BLaER1 treated with 17β-estradiol and CSF1 and Interleukin-3, amounts not matched to agents 10 nM and 100 nM (cell line): ENCODE measurements at regions not wholly inside any gene's neighbourhood (a gene's known extent, or its start where the extent isn't known, plus 50 kb on each side); places are given as distances from the start of the nearest gene placed in this dataset.
"Not testable (repeated sequence)": the region's sequence is repeated elsewhere in the genome, so short reads cannot be mapped to it uniquely, and the experiment has no call there.

ENCODE experiments used
- H3K27ac ChIP-seq, 11 experiments: shearing (Covaris generic); formaldehyde crosslinking; 2 replicates each; pipeline ENCODE4 v1.8.1; 2022
- H3K27me3 ChIP-seq, 11 experiments: shearing (Covaris generic); formaldehyde crosslinking; 2 replicates each; pipeline ENCODE4 v1.8.1; 2022
- H3K36me3 ChIP-seq, 11 experiments: shearing (Covaris generic); formaldehyde crosslinking; 2 replicates each; pipeline ENCODE4 v1.8.1; 2022
- H3K4me1 ChIP-seq, 10 experiments: shearing (Covaris generic); formaldehyde crosslinking; 2 replicates each; pipeline ENCODE4 v1.8.1; 2022
- H3K4me2 ChIP-seq, 11 experiments: shearing (Covaris generic); formaldehyde crosslinking; 2 replicates each; pipeline ENCODE4 v1.8.1; 2022
- H3K4me3 ChIP-seq, 10 experiments: shearing (Covaris generic); formaldehyde crosslinking; 2 replicates each; pipeline ENCODE4 v1.8.1; 2022
- H3K9ac ChIP-seq, 11 experiments: shearing (Covaris generic); formaldehyde crosslinking; 2 replicates each; pipeline ENCODE4 v1.8.1; 2022
- H3K9me3 ChIP-seq, 11 experiments: shearing (Covaris generic); formaldehyde crosslinking; replicated peaks in 1 of 11; 2 replicates each; pipeline ENCODE4 v1.8.1; 2022
- H4K20me1 ChIP-seq, 11 experiments: shearing (Covaris generic); formaldehyde crosslinking; 2 replicates each; pipeline ENCODE4 v1.8.1; 2022
- Cebpa-rat ChIP-seq, 11 experiments: shearing (Covaris generic); IDR thresholded peaks; 2 replicates each; pipeline ENCODE4 v1.8.1; 2022

DNA sequence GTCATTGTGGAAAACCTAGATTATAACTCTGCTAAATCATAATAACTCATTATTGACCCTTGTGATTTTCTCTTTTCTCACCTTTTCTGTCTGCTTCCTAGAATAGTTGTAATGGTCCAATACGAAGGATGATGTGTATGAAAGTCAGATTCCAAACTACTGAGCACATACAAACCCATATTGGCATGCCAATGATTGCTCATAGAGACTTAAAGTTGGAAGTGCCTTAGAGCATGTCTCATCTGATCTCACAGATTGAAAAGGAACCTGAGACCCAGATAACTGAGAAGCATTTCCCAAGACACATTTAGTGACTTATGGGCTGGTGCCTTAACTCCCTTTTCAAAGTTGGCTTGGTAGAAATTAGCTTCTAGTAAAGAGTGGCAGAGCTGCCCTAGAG, 594.3 kb downstream of the REEP3 start:
- peaks cover 5 to 17% (median 15%) of the 10 kb centered on the region in 10 experiments; a peak in 11 of 20 replicates for H3K4me1 ChIP-seq
- H3K9ac ChIP-seq = no peak overlapping the region
- H4K20me1 ChIP-seq = no peaks in the 10 kb centered on the region
- H3K27ac ChIP-seq = no peak overlapping the region
- no peak overlapping the region for H3K4me2 ChIP-seq
- H3K36me3 ChIP-seq = no peaks in the 10 kb centered on the region
- TF ChIP-seq Cebpa-rat (IDR thresholded peaks at IDR 0.05) = no peak
- no peaks in the 10 kb centered on the region for H3K27me3 ChIP-seq
- no peaks in the 10 kb centered on the region; a peak in 1 of 22 replicates for H3K9me3 ChIP-seq
- no peak overlapping the region for H3K4me3 ChIP-seq

DNA sequence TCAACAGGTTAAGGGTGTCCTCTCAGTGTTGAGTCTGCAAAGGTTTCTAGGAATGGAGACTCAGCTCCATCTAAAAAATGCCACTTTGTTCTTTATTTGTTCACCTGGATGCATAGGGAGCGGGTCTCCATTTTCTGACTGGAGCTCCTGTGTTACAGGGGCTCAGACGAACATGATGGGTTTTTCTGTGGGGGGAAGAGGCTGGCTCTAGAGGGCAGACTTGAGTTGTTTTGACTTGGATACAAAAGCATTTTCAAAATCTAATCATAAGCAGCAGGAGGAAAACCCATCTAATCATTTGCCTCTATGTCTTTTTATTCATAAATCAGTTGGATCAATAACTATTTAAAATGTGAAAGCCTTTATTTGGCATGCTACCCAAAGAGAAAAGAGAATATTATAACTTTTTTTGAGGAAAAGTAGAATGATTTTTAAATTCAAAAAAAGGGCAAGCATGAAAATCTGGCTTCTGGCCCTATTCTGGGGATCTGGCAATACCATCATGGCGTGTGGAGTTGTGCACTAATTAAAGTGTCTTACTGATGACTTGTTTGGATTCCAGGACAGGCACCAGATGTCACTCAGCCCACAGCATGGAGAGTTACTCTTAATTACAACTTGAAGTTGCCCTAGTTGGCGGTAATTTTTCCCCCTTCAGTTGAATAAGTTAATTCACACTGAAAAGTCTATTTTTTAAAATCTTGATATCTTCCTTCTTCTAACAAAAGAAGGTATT, 594.9 kb downstream of the REEP3 start:
- no peak overlapping the region for H3K4me3 ChIP-seq
- no peak for TF ChIP-seq Cebpa-rat (IDR thresholded peaks at IDR 0.05)

DNA sequence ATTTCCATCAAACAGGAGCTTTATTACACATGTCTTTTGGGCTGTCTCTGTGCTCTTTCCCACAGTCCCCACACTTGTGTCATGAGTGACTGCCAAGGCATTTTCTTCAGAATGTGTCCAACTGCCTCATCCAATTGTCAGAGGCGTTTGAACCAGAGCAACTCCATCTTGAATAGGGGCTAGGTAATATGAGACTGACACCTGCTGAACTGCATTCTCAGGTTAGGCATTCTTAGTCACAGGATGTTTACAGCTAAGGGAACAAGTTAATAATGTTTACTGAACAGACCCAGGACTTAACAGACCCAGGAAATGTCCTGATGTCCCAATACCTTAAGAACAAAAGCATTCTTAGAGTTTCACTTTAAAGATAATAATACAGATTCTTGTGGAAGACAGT, 595.5 kb downstream of the REEP3 start:
- H3K4me2 ChIP-seq = no peak overlapping the region
- no peaks in the 10 kb centered on the region for H4K20me1 ChIP-seq
- TF ChIP-seq Cebpa-rat (IDR thresholded peaks at IDR 0.05) = no peak
- H3K4me1 ChIP-seq = peaks cover 5 to 17% (median 15%) of the 10 kb centered on the region in 10 experiments; a peak in 11 of 20 replicates
- no peaks in the 10 kb centered on the region for H3K27me3 ChIP-seq
- no peak overlapping the region for H3K9ac ChIP-seq
- H3K27ac ChIP-seq = no peak overlapping the region
- no peaks in the 10 kb centered on the region for H3K36me3 ChIP-seq
- H3K4me3 ChIP-seq = no peak overlapping the region
- no peaks in the 10 kb centered on the region; a peak in 1 of 22 replicates for H3K9me3 ChIP-seq

More for the DNA sequence above, 594.9 kb downstream of the REEP3 start:
- H3K4me1 ChIP-seq = peaks cover 5 to 17% (median 15%) of the 10 kb centered on the region in 10 experiments; a peak in 11 of 20 replicates
- no peaks in the 10 kb centered on the region; a peak in 1 of 22 replicates for H3K9me3 ChIP-seq
- no peaks in the 10 kb centered on the region for H3K36me3 ChIP-seq
- no peaks in the 10 kb centered on the region for H3K27me3 ChIP-seq
- H3K27ac ChIP-seq = no peak overlapping the region
- no peak overlapping the region for H3K9ac ChIP-seq
- H3K4me2 ChIP-seq = no peak overlapping the region
- no peaks in the 10 kb centered on the region for H4K20me1 ChIP-seq

DNA sequence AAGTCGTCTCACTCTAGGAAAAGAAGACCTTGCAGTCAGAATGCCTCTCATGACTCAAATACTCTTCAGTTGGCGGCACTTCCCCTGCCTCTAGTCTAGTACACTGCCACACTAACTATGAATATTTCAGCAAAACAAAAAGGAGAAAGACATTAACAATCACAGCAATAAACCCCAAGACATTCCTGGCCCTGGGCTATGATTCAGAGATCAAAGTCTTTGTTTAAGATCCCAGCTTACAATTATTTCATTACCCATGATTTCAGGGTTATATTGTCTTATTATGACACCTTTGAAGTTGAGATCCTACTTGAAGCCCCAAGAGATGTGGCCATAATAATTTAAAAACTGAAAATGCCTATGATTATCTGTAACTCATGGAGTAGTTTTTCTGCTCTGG, 597.5 kb downstream of the REEP3 start:
- no peak overlapping the region for H3K4me2 ChIP-seq
- H3K36me3 ChIP-seq = no peaks in the 10 kb centered on the region
- peaks cover 0 to 4% (median 4%) of the 10 kb centered on the region in 10 experiments; a peak in 6 of 20 replicates for H3K4me1 ChIP-seq
- H3K27me3 ChIP-seq = no peaks in the 10 kb centered on the region
- no peak overlapping the region for H3K9ac ChIP-seq
- H4K20me1 ChIP-seq = no peaks in the 10 kb centered on the region
- no peak for TF ChIP-seq Cebpa-rat (IDR thresholded peaks at IDR 0.05)
- H3K9me3 ChIP-seq = no peaks in the 10 kb centered on the region; a peak in 1 of 22 replicates
- H3K27ac ChIP-seq = no peak overlapping the region
- H3K4me3 ChIP-seq = no peak overlapping the region

DNA sequence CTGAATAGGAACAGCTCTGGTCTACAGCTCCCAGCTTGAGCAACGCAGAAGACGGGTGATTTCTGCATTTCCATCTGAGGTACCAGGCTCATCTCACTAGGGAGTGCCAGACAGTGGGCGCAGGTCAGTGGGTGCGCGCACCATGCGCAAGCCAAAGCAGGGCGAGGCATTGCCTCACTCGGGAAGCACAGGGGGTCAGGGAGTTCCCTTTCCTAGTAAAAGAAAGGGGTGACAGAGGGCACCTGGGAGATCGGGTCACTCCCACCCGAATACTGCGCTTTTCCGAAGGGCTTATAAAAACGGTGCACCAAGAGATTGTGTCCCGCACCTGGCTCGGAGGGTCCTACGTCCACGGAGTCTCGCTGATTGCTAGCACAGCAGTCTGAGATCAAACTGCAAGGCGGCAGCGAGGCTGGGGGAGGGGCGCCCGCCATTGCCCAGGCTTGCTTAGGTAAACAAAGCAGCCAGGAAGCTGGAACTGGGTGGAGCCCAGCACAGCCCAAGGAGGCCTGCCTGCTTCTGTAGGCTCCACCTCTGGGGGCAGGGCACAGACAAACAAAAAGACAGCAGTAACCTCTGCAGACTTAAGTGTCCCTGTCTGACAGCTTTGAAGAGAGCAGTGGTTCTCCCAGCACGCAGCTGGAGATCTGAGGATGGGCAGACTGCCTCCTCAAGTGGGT, 599.2 kb downstream of the REEP3 start:
- not testable (repeated sequence) for H4K20me1 ChIP-seq, H3K9ac ChIP-seq, H3K4me1 ChIP-seq, H3K4me3 ChIP-seq, H3K27ac ChIP-seq, H3K4me2 ChIP-seq, H3K9me3 ChIP-seq, H3K27me3 ChIP-seq, H3K36me3 ChIP-seq

DNA sequence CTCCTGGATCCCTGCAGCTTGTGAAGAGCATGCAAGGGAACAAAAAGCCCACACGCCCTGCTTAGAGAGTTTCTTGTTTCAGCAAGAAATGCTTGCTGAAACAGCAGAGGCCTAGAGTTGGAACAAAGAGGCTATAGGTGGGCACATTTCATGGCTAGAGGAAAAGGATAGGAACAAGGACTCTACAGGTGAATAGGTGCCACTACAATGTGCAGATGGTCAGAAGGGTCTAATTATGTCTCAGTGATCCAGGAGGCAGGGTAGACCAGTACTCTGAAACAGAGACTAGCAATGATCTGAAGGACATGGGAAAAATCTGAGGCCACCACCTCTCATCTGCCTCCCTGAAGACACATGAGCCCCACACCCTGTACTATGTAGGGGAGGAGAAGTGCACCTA, 609.0 kb downstream of the REEP3 start:
- Histone ChIP-seq H3K4me1 (no peaks in the 10 kb centered on the region), H3K27ac (no peak overlapping the region)
- no peak for TF ChIP-seq Cebpa-rat (IDR thresholded peaks at IDR 0.05)

DNA sequence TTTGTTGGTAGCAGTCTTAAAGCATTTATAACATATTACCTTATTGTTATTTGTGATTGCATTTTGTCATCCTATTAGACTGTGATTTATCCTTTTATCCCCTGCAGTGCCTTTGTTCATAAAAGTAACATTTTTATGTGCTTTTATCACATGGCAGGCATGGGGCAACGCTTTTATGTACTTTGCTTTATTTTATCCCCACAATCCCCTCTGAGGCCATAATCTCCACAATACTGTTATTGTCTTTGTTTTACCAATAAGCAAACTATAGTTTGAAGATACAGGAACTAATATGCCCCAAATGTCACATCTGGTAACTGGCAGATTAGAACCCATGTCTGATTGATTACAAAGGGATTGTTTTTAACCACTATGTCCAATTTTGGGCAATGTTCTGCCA, 613.5 kb downstream of the REEP3 start:
- H3K4me1 ChIP-seq = no peaks in the 10 kb centered on the region
- no peak overlapping the region for H3K27ac ChIP-seq
- H3K9ac ChIP-seq = no peak overlapping the region
- H4K20me1 ChIP-seq = no peaks in the 10 kb centered on the region
- H3K27me3 ChIP-seq = no peaks in the 10 kb centered on the region
- TF ChIP-seq Cebpa-rat (IDR thresholded peaks at IDR 0.05) = no peak
- no peak overlapping the region for H3K4me3 ChIP-seq
- no peak overlapping the region for H3K4me2 ChIP-seq
- no peaks in the 10 kb centered on the region for H3K9me3 ChIP-seq
- no peaks in the 10 kb centered on the region for H3K36me3 ChIP-seq

More for the DNA sequence above, 609.0 kb downstream of the REEP3 start:
- H3K4me2 ChIP-seq = no peak overlapping the region
- H4K20me1 ChIP-seq = no peaks in the 10 kb centered on the region
- no peaks in the 10 kb centered on the region for H3K9me3 ChIP-seq
- no peaks in the 10 kb centered on the region for H3K27me3 ChIP-seq
- H3K4me3 ChIP-seq = no peak overlapping the region
- no peaks in the 10 kb centered on the region for H3K36me3 ChIP-seq
- no peak overlapping the region for H3K9ac ChIP-seq

DNA sequence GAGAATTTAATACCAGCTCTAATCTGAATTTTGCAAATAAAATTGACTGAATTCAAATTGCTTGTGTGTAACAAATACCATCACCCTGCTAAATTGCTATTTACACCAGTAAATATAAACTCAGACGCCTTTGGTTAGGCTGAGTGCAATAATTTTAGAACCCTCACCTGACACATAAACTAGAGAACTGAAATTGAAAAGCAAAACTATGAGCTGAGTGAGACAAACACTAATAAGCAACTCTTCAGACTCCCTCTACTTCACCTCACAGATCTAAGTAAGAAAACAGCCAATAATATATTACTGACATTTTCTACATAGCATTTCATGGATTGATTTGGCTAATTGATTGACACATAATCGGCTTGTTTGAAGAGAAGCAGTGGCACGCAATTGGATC, 621.2 kb downstream of the REEP3 start:
- no peaks in the 10 kb centered on the region for H4K20me1 ChIP-seq

DNA sequence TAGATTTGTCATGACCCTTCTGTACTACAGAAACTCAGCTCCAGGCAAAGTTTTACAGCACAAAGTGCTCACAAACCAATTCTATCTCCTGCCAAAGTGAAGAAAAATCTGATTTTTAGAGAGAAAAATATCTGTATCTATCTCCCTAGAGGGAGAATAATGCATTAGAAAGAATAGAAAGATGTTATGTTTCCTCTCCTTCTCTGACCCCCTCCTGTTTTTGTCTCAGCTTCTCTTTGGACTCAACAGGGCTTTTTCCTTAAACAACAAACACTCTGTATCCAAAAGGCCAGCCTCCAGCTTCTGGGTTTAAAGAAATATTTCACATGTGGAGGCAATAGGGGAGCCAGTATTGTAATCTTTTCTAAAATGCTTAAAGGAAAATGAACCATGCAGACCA, 627.4 kb downstream of the REEP3 start:
- H4K20me1 ChIP-seq = no peaks in the 10 kb centered on the region
- TF ChIP-seq Cebpa-rat (IDR thresholded peaks at IDR 0.05) = no peak
- H3K27me3 ChIP-seq = no peaks in the 10 kb centered on the region
- no peaks in the 10 kb centered on the region for H3K36me3 ChIP-seq
- no peak overlapping the region for H3K27ac ChIP-seq
- H3K4me3 ChIP-seq = no peak overlapping the region
- H3K4me1 ChIP-seq = no peaks in the 10 kb centered on the region
- H3K9me3 ChIP-seq = no peaks in the 10 kb centered on the region
- no peak overlapping the region for H3K9ac ChIP-seq
- no peak overlapping the region for H3K4me2 ChIP-seq

More for the DNA sequence above, 621.2 kb downstream of the REEP3 start:
- H3K36me3 ChIP-seq = no peaks in the 10 kb centered on the region
- H3K27me3 ChIP-seq = no peaks in the 10 kb centered on the region
- H3K9me3 ChIP-seq = no peaks in the 10 kb centered on the region
- no peak for TF ChIP-seq Cebpa-rat (IDR thresholded peaks at IDR 0.05)
- no peaks in the 10 kb centered on the region for H3K4me1 ChIP-seq
- no peak overlapping the region for H3K4me2 ChIP-seq
- H3K4me3 ChIP-seq = no peak overlapping the region
- H3K9ac ChIP-seq = no peak overlapping the region
- H3K27ac ChIP-seq = no peak overlapping the region

DNA sequence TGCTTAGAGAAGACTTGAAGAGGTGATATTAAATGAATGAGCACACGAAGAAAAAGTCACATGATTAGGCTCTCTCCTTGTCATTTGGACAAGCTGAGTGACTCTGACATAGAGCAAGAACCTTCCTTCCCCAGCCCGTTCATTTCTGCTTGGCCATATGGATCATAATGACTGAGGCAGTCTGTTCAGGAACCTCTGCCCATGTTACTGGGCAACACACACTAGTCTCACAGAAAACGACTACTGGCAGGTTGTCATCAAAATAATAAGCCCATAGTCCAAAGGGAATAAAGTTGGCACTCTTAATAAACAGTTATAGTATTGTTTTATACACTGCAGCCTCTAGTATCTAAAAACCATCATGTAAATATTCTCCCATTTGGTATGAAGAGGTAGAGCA, 635.0 kb downstream of the REEP3 start:
- H3K4me3 ChIP-seq = no peak overlapping the region
- H3K27me3 ChIP-seq = no peaks in the 10 kb centered on the region
- no peaks in the 10 kb centered on the region for H3K9me3 ChIP-seq
- H3K36me3 ChIP-seq = no peaks in the 10 kb centered on the region
- H4K20me1 ChIP-seq = no peaks in the 10 kb centered on the region
- no peak for TF ChIP-seq Cebpa-rat (IDR thresholded peaks at IDR 0.05)
- no peak overlapping the region for H3K9ac ChIP-seq
- H3K4me1 ChIP-seq = no peaks in the 10 kb centered on the region
- H3K4me2 ChIP-seq = no peak overlapping the region
- no peak overlapping the region for H3K27ac ChIP-seq
